Uterus (tissue), 2 donors: ENCODE measurements at regions not wholly inside any gene's neighbourhood (a gene's known extent, or its start where the extent isn't known, plus 50 kb on each side); places are given as distances from the start of the nearest gene placed in this dataset.

Experiments used
- POLR2A ChIP-seq, 2 donors: fragments of 450-650 bp; IDR thresholded peaks; one replicate each; pipeline ENCODE4 v1.6.1; 2016; ENCODE audit warnings: antibody characterized with exemption in 2 of 2, mild to moderate bottlenecking in 1 of 2, moderate library complexity in 1 of 2
- TF ChIP-seq, protein P1 (sequence below), 4 experiments: fragments of 200-600 bp in 2 of 4; fragments of 450-650 bp in 2 of 4; sonication (generic) in 2 of 4; IDR thresholded peaks; one replicate each; pipeline ENCODE4 v1.5.1; 2016 to 2019; ENCODE audit warnings: antibody characterized with exemption in 4 of 4, mild to moderate bottlenecking in 2 of 4, moderate library complexity in 1 of 4

DNA sequence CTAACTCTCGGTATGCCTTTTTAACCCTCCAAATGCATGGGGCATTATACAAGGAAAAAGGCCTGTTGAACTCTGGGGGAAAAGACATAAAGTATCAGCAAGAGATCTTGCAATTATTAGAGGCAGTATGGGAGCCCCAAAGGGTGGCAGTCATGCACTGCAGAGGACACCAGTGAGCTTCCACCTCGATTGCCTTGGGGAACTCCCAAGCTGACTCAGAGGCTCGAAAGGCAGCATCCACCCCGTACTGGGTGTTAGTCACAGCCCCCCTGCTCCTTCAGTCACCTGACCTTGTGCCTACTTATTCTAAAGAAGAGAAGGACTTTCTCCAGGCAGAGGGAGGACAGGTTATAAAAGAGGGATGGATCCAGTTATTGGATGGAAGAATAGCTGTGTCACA lies 781.4 kb upstream of the TMEM132C start:
- TF ChIP-seq, protein P1, sequence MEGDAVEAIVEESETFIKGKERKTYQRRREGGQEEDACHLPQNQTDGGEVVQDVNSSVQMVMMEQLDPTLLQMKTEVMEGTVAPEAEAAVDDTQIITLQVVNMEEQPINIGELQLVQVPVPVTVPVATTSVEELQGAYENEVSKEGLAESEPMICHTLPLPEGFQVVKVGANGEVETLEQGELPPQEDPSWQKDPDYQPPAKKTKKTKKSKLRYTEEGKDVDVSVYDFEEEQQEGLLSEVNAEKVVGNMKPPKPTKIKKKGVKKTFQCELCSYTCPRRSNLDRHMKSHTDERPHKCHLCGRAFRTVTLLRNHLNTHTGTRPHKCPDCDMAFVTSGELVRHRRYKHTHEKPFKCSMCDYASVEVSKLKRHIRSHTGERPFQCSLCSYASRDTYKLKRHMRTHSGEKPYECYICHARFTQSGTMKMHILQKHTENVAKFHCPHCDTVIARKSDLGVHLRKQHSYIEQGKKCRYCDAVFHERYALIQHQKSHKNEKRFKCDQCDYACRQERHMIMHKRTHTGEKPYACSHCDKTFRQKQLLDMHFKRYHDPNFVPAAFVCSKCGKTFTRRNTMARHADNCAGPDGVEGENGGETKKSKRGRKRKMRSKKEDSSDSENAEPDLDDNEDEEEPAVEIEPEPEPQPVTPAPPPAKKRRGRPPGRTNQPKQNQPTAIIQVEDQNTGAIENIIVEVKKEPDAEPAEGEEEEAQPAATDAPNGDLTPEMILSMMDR (IDR thresholded peaks at IDR 0.05): no peak
- TF ChIP-seq POLR2A (IDR thresholded peaks at IDR 0.05): no peak
